WI38 (cell line): ENCODE measurements at regions not wholly inside any gene's neighbourhood (a gene's known extent, or its start where the extent isn't known, plus 50 kb on each side); places are given as distances from the start of the nearest gene placed in this dataset.

Experiments
- H3K4me3 ChIP-seq: 2 replicates; pipeline ENCODE4 v1.5.1; 2011; ENCODE audit warnings: low read depth, mild to moderate bottlenecking, control low read depth, low read length
- TF ChIP-seq, protein P1 (sequence below): IDR thresholded peaks from 2 replicates; pipeline ENCODE4 v1.5.1; 2012; ENCODE audit warnings: low read depth, mild to moderate bottlenecking, control low read depth, low read length

DNA sequence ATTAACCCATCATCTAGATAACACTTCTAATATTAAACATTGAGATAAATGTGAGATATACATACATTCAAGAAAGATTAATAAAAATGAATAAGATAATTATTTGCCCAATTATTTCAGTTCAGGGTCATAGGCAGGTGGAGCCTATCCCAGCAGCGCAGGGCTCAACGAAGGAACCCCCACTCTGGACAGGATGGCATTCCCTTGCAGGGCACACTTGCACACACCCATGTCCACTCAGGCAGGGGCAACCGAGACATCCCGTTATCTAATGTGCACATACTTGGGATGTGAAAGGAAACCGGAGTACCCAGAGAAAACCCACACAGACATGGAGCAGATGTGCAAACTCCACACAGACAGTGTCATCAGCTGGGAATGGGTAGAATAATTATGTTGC is 175.4 kb upstream of the CMC1 start:
- no peak overlapping the region for H3K4me3 ChIP-seq
- TF ChIP-seq, protein P1, sequence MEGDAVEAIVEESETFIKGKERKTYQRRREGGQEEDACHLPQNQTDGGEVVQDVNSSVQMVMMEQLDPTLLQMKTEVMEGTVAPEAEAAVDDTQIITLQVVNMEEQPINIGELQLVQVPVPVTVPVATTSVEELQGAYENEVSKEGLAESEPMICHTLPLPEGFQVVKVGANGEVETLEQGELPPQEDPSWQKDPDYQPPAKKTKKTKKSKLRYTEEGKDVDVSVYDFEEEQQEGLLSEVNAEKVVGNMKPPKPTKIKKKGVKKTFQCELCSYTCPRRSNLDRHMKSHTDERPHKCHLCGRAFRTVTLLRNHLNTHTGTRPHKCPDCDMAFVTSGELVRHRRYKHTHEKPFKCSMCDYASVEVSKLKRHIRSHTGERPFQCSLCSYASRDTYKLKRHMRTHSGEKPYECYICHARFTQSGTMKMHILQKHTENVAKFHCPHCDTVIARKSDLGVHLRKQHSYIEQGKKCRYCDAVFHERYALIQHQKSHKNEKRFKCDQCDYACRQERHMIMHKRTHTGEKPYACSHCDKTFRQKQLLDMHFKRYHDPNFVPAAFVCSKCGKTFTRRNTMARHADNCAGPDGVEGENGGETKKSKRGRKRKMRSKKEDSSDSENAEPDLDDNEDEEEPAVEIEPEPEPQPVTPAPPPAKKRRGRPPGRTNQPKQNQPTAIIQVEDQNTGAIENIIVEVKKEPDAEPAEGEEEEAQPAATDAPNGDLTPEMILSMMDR: no peak

DNA sequence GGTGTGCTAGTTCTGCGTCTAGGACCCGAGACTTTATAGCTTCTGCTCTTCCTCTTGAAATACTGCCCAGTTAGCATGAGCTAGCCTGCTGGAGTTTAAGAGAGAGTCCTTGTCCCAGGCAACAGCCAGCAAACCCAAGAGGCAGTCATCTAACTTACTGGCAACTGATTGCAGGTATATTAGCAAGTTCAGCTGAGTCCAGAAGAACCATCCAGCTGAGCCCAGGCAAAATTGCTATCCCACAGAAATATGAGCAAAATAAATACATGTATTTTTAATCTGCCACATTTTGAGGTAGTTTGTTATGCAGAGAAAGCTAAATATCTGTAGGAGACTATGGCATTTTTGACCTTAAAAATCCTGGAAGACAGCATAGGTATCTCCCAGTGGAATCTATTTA is 174.4 kb upstream of the CMC1 start:
- H3K4me3 ChIP-seq: no peak overlapping the region
- TF ChIP-seq, protein P1: no peak

DNA sequence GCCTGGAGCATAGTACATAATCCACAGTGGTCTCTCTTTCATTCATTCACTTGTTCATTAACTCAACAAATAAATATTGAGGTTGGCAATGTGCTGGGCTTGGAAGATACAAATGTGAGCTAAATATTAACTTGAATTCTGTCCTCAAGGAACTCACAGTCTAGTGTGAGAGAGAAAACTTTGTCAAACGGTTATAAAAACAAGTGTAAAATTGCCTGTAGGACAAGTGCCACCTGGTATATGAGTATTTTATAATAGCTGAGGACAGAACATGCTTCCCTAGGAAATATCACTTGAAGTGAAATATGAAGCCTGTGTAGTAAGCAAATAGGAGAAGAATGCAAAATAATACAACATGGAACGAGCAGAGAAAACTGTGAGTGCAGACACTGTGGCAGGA is 173.1 kb upstream of the CMC1 start:
- no peak overlapping the region for H3K4me3 ChIP-seq
- TF ChIP-seq, protein P1: no peak

GRCh38 chr3:28069438-28069837 is 172.0 kb upstream of the CMC1 start:
- no peak overlapping the region for H3K4me3 ChIP-seq
- TF ChIP-seq, protein P1: no peak

- no peak overlapping the region for H3K4me3 ChIP-seq
- TF ChIP-seq, protein P1: no peak
Observed at GRCh38 chr3:28076246-28076645, 165.2 kb upstream of the CMC1 start.

GRCh38 chr3:28077572-28077971 is 163.8 kb upstream of the CMC1 start:
- no peak overlapping the region for H3K4me3 ChIP-seq
- TF ChIP-seq, protein P1: no peak

- TF ChIP-seq, protein P1: no peak
Observed at GRCh38 chr3:28078536-28078935, 162.9 kb upstream of the CMC1 start.

More at GRCh38 chr3:28078536-28078935, 162.9 kb upstream of the CMC1 start:
- H3K4me3 ChIP-seq: no peak overlapping the region
